GM23338 (cell line): ENCODE measurements at regions not wholly inside any gene's neighbourhood (a gene's known extent, or its start where the extent isn't known, plus 50 kb on each side); places are given as distances from the start of the nearest gene placed in this dataset.

ENCODE experiments used
- ATAC-seq: fragments of 200-7000 bp; cut with Tn5 transposase; 3 replicates; pipeline ENCODE4 v1.9.1; 2020
- DNase-seq: peaks from one replicate; pipeline ENCODE4 v3.0.0-alpha.2; 2015; ENCODE audit warnings: low spot score
- H2AFZ ChIP-seq: fragments of 200-600 bp; sonication (generic); 2 replicates; pipeline ENCODE4 v1.8.0; 2016; ENCODE audit warnings: antibody characterized with exemption, mild to moderate bottlenecking, moderate library complexity
- H3F3A ChIP-seq: fragments of 200-600 bp; sonication (generic); replicated peaks from 2 replicates; pipeline ENCODE4 v1.8.0; 2017; ENCODE audit warnings: antibody characterized with exemption, mixed run types, low read depth
- H3K27ac ChIP-seq: fragments of 200-600 bp; sonication (generic); 2 replicates; pipeline ENCODE4 v1.6.1; 2016; ENCODE audit warnings: low read depth
- H3K27me3 ChIP-seq: fragments of 200-600 bp; sonication (generic); 2 replicates; pipeline ENCODE4 v1.8.0; 2016; ENCODE audit warnings: mild to moderate bottlenecking, mixed run types, moderate library complexity; ENCODE audit not compliant: insufficient read depth
- H3K36me3 ChIP-seq: fragments of 200-600 bp; sonication (generic); 2 replicates; pipeline ENCODE4 v1.8.0; 2016; ENCODE audit warnings: mild to moderate bottlenecking; ENCODE audit not compliant: insufficient read depth
- H3K4me1 ChIP-seq: fragments of 200-600 bp; sonication (generic); 2 replicates; pipeline ENCODE4 v1.8.0; 2016; ENCODE audit warnings: mild to moderate bottlenecking, moderate library complexity; ENCODE audit not compliant: insufficient read depth
- H3K4me2 ChIP-seq: fragments of 200-600 bp; sonication (generic); 2 replicates; pipeline ENCODE4 v1.7.1; 2017; ENCODE audit warnings: mixed run types
- H3K4me3 ChIP-seq: fragments of 200-600 bp; sonication (generic); 2 replicates; pipeline ENCODE4 v1.6.1; 2016; ENCODE audit warnings: mixed run types
- H3K79me2 ChIP-seq: fragments of 200-600 bp; sonication (generic); replicated peaks from 2 replicates; pipeline ENCODE4 v1.8.0; 2017; ENCODE audit warnings: mild to moderate bottlenecking; ENCODE audit not compliant: insufficient read depth
- H3K9me2 ChIP-seq: fragments of 200-600 bp; sonication (generic); 2 replicates; pipeline ENCODE4 v1.8.0; 2017; ENCODE audit not compliant: insufficient read depth
- H4K20me1 ChIP-seq: fragments of 200-600 bp; sonication (generic); replicated peaks from 2 replicates; pipeline ENCODE4 v1.8.0; 2017; ENCODE audit warnings: mild to moderate bottlenecking; ENCODE audit not compliant: insufficient read depth
- H3K27ac Mint-ChIP-seq: 2 replicates; pipeline ENCODE4 v1.8.0; 2020; ENCODE audit warnings: inconsistent platforms, mild to moderate bottlenecking, moderate library complexity, mixed read lengths
- H3K27me3 Mint-ChIP-seq: 3 replicates; pipeline ENCODE4 v1.8.0; 2022; ENCODE audit warnings: low read depth, mild to moderate bottlenecking, moderate library complexity, mixed read lengths, inconsistent platforms; ENCODE audit not compliant: insufficient read depth, poor library complexity
- H3K36me3 Mint-ChIP-seq: 3 replicates; pipeline ENCODE4 v1.8.0; 2021; ENCODE audit warnings: low read depth, mild to moderate bottlenecking, inconsistent platforms, moderate library complexity, mixed read lengths
- H3K4me1 Mint-ChIP-seq: 3 replicates; pipeline ENCODE4 v1.8.0; 2020; ENCODE audit warnings: mild to moderate bottlenecking, inconsistent platforms, mixed read lengths
- H3K4me3 Mint-ChIP-seq: 3 replicates; pipeline ENCODE4 v1.8.0; 2021; ENCODE audit warnings: moderate library complexity, mild to moderate bottlenecking, inconsistent platforms, mixed read lengths
- H3K9me3 Mint-ChIP-seq: 3 replicates; pipeline ENCODE4 v1.8.0; 2020; ENCODE audit warnings: moderate library complexity, mild to moderate bottlenecking, inconsistent platforms, mixed read lengths
- ETS1 ChIP-seq: IDR thresholded peaks from 2 replicates; pipeline ENCODE4 v1.6.1; 2016; ENCODE audit warnings: antibody characterized with exemption
- EZH2phosphoT487 ChIP-seq: fragments of 200-600 bp; sonication (generic); IDR thresholded peaks from one replicate; pipeline ENCODE4 v1.8.1; 2018; ENCODE audit warnings: antibody characterized with exemption; ENCODE audit not compliant: unreplicated experiment
- JUNB ChIP-seq: IDR thresholded peaks from one replicate; pipeline ENCODE4 v1.6.1; 2016; ENCODE audit warnings: antibody characterized with exemption; ENCODE audit not compliant: unreplicated experiment
- NANOG ChIP-seq: IDR thresholded peaks from 2 replicates; pipeline ENCODE4 v1.6.1; 2016; ENCODE audit warnings: antibody characterized with exemption, borderline replicate concordance
- POLR2AphosphoS5 ChIP-seq: IDR thresholded peaks from 2 replicates; pipeline ENCODE4 v1.6.1; 2016; ENCODE audit warnings: antibody characterized with exemption, low read depth
- REST ChIP-seq: IDR thresholded peaks from one replicate; pipeline ENCODE4 v1.6.1; 2018; ENCODE audit warnings: antibody characterized with exemption; ENCODE audit not compliant: unreplicated experiment
- STAT1 ChIP-seq: IDR thresholded peaks from one replicate; pipeline ENCODE4 v1.6.1; 2016; ENCODE audit warnings: antibody characterized with exemption; ENCODE audit not compliant: unreplicated experiment
- ZNF114 ChIP-seq: fragments of 250-450 bp; sonication (Bioruptor Pico); IDR thresholded peaks from 2 replicates; pipeline ENCODE4 v1.5.0; 2020; ENCODE audit warnings: mild to moderate bottlenecking, moderate library complexity
- ZNF331 ChIP-seq: fragments of 250-450 bp; sonication (Bioruptor Pico); IDR thresholded peaks from 2 replicates; pipeline ENCODE4 v1.5.0; 2020; ENCODE audit warnings: low read depth, mild to moderate bottlenecking, moderate library complexity
- ZNF462 ChIP-seq: fragments of 250-450 bp; sonication (Bioruptor Pico); IDR thresholded peaks from 2 replicates; pipeline ENCODE4 v1.5.0; 2020; ENCODE audit warnings: mild to moderate bottlenecking, moderate library complexity

DNA sequence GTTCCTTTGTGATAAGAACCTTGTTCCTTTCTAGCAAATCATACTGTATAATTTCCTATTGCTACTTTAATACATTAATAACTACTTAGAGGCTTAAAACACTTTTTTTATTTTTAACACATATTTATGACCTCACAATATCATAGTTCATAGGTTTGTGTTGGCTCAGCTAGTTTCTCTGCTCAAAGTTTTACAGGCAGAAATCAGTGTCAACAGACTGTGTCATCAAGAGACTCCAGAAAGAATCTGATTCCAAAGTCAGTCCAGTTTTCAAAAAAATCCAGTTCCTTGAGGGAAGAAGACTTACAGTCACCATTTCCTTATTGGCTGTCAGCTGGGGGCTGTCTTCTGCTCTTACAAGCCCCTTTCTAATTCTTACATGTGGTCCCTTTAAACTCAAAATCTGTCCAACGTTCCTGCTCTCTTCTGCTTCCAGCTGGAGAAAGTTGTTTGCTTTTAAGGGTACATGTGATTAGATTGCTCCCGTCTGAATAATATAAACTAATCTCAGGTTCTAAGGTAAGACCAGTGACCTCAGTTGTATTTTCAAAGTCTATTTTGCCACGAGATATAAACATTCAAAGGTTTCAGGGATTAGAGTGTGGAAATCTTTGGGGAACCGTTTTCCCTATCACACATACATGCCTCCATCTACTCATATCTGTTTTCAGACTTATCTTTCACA, 267.3 kb upstream of the SLITRK5 start (continued):
- TF ChIP-seq REST, result no peak
- TF ChIP-seq EZH2phosphoT487, result no peak
- no peak for TF ChIP-seq POLR2AphosphoS5

DNA sequence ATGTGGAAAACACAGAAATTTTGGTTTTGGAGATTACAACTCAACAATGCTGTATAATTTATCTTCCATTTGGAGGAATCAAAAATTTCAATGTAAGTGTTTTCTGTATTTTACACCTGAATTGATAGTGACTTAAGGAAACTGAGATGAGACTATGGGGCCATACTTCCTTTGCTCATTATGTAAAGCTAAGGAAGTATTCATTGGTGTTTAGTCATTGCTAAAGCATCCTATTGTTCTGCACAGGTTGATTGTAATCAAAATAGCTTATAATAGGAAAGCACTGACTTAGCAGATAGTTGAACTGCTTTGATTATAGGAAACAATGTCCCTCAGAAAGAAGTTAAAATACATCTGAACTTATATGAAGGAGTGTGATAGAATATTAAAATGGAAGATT, 244.4 kb upstream of the SLITRK5 start:
- H3K27ac Mint-ChIP-seq, result peak overlapping the region; percentile 84; the same call in 1 of the 2 replicates
- H3K4me1 Mint-ChIP-seq, result peaks cover 5% of the 10 kb centered on the region; the same call in 2 of the 3 replicates
- Histone ChIP-seq H3K79me2 (no peaks in the 10 kb centered on the region), H3K27ac (no peak overlapping the region), H3K4me1 (peaks cover 6% of the 10 kb centered on the region), H4K20me1 (no peaks in the 10 kb centered on the region), H2AFZ (no peak overlapping the region), H3K27me3 (no peaks in the 10 kb centered on the region), H3K36me3 (no peaks in the 10 kb centered on the region), H3K4me2 (no peak overlapping the region), H3F3A (no peaks in the 10 kb centered on the region), H3K9me2 (no peaks in the 10 kb centered on the region), H3K4me3 (no peak overlapping the region)
- TF ChIP-seq STAT1 (no peak), NANOG (peak; percentile 40; the same call in 1 of the 2 replicates)
- peak; percentile 9 for DNase-seq
- peaks cover 3% of the 10 kb centered on the region; the same call in 1 of the 3 replicates for H3K9me3 Mint-ChIP-seq
- no peak; the same call in 2 of the 3 replicates for ATAC-seq
- no peak overlapping the region for H3K4me3 Mint-ChIP-seq
- H3K27me3 Mint-ChIP-seq, result no peaks in the 10 kb centered on the region
- no peaks in the 10 kb centered on the region for H3K36me3 Mint-ChIP-seq

- Histone ChIP-seq H3K4me2 (no peak overlapping the region), H3F3A (no peaks in the 10 kb centered on the region), H3K27me3 (no peaks in the 10 kb centered on the region), H2AFZ (peak overlapping the region; percentile 53; the same call in 1 of the 2 replicates), H4K20me1 (no peaks in the 10 kb centered on the region), H3K4me3 (no peak overlapping the region), H3K36me3 (no peaks in the 10 kb centered on the region), H3K79me2 (no peaks in the 10 kb centered on the region), H3K27ac (no peak overlapping the region), H3K4me1 (no peaks in the 10 kb centered on the region), H3K9me2 (no peaks in the 10 kb centered on the region)
- Mint-ChIP-seq H3K9me3 (no peaks in the 10 kb centered on the region), H3K4me3 (no peak overlapping the region), H3K4me1 (no peaks in the 10 kb centered on the region), H3K27ac (no peak overlapping the region), H3K36me3 (no peaks in the 10 kb centered on the region), H3K27me3 (no peaks in the 10 kb centered on the region)
- no peak for ATAC-seq
- no peak for DNase-seq
- TF ChIP-seq ETS1, result no peak
- no peak for TF ChIP-seq EZH2phosphoT487
- no peak for TF ChIP-seq ZNF114 (CRISPR knock-in tag)
- no peak for TF ChIP-seq ZNF331
- no peak for TF ChIP-seq ZNF462 (CRISPR knock-in tag)
- TF ChIP-seq JUNB, result no peak
Measured at GRCh38 chr13:87444135-87444534, 227.0 kb upstream of the SLITRK5 start.
